CD14-positive monocyte (primary cell): ENCODE measurements at regions not wholly inside any gene's neighbourhood (a gene's known extent, or its start where the extent isn't known, plus 50 kb on each side); places are given as distances from the start of the nearest gene placed in this dataset.

Experiments used
- DNase-seq, 3 donors: peaks; one replicate each; pipeline ENCODE4 v3.0.0-alpha.2; 2011 to 2022
- H2AFZ ChIP-seq: 2 replicates; pipeline ENCODE4 v1.6.0; 2012; ENCODE audit warnings: mild to moderate bottlenecking, low read depth, low read length, inconsistent platforms; ENCODE audit not compliant: insufficient read depth, poor library complexity, severe bottlenecking
- H3K27ac ChIP-seq, 2 donors: 1 replicate in 1 of 2; 2 replicates in 1 of 2; pipeline ENCODE4 v1.5.1; 2012 to 2013; ENCODE audit warnings: low read length in 2 of 2, control low read depth in 1 of 2, inconsistent platforms in 1 of 2, low read depth in 1 of 2, mild to moderate bottlenecking in 1 of 2
- H3K27me3 ChIP-seq, 2 donors: one replicate each; pipeline versions ENCODE4 v1.6.0 to v1.6.1; 2011 to 2013; ENCODE audit warnings: low read length in 2 of 2; ENCODE audit not compliant: control insufficient read depth in 2 of 2, insufficient read depth in 2 of 2
- H3K36me3 ChIP-seq, 2 donors: replicated peaks in 1 of 2; 1 replicate in 1 of 2; 2 replicates in 1 of 2; pipeline versions ENCODE4 v1.5.1 to v1.6.1; 2012 to 2013; ENCODE audit warnings: low read length in 2 of 2, control low read depth in 1 of 2, inconsistent platforms in 1 of 2, mild to moderate bottlenecking in 1 of 2; ENCODE audit not compliant: insufficient read depth in 2 of 2, control insufficient read depth in 1 of 2
- H3K4me1 ChIP-seq, 2 donors: 1 replicate in 1 of 2; 2 replicates in 1 of 2; pipeline versions ENCODE4 v1.5.1 to v1.6.1; 2012 to 2013; ENCODE audit warnings: low read length in 2 of 2, control low read depth in 1 of 2, inconsistent platforms in 1 of 2, mild to moderate bottlenecking in 1 of 2, moderate library complexity in 1 of 2; ENCODE audit not compliant: insufficient read depth in 2 of 2, control insufficient read depth in 1 of 2
- H3K4me2 ChIP-seq: replicated peaks from 2 replicates; pipeline ENCODE3; 2012; ENCODE audit warnings: low read length, moderate library complexity, mild to moderate bottlenecking; ENCODE audit not compliant: poor library complexity, severe bottlenecking; ENCODE audit errors: extremely low read depth
- H3K4me3 ChIP-seq, 3 experiments: fragments of 200-600 bp in 1 of 3; sonication (generic) in 1 of 3; replicated peaks in 1 of 3; 1 replicate in 2 of 3; 2 replicates in 1 of 3; pipeline ENCODE4 v1.5.1; 2011 to 2013; ENCODE audit warnings: low read length in 3 of 3, mild to moderate bottlenecking in 3 of 3, control low read depth in 2 of 3, low read depth in 2 of 3, inconsistent platforms in 1 of 3, moderate library complexity in 1 of 3
- H3K79me2 ChIP-seq: 2 replicates; pipeline ENCODE4 v1.6.0; 2012; ENCODE audit warnings: mild to moderate bottlenecking, control low read depth, inconsistent platforms, low read length, moderate library complexity; ENCODE audit not compliant: insufficient read depth
- H3K9ac ChIP-seq: 2 replicates; pipeline ENCODE4 v1.6.0; 2017; ENCODE audit warnings: low read length, mild to moderate bottlenecking; ENCODE audit not compliant: insufficient read depth, poor library complexity, severe bottlenecking
- H3K9me3 ChIP-seq, 2 donors: replicated peaks in 1 of 2; 1 replicate in 1 of 2; 2 replicates in 1 of 2; pipeline versions ENCODE4 v1.5.1 to v1.6.1; 2012 to 2013; ENCODE audit warnings: low read length in 2 of 2, control low read depth in 1 of 2; ENCODE audit not compliant: control insufficient read depth in 1 of 2, insufficient read depth in 1 of 2
- H4K20me1 ChIP-seq: 2 replicates; pipeline ENCODE4 v1.6.0; 2012; ENCODE audit warnings: mild to moderate bottlenecking, low read length, control low read depth, moderate library complexity; ENCODE audit not compliant: insufficient read depth
- H3K27ac Mint-ChIP-seq, 7 donors: one replicate each; pipeline ENCODE4 v1.8.0; 2020; ENCODE audit warnings: mild to moderate bottlenecking in 7 of 7, mixed read lengths in 7 of 7, moderate library complexity in 6 of 7, inconsistent platforms in 2 of 7
- H3K27me3 Mint-ChIP-seq, 3 donors: one replicate each; pipeline ENCODE4 v1.8.0; 2021 to 2022; ENCODE audit warnings: low read depth in 3 of 3, mild to moderate bottlenecking in 3 of 3, mixed read lengths in 3 of 3, moderate library complexity in 3 of 3, inconsistent platforms in 1 of 3
- H3K36me3 Mint-ChIP-seq, 2 donors: one replicate each; pipeline ENCODE4 v1.8.0; 2020; ENCODE audit warnings: mixed read lengths in 2 of 2, inconsistent platforms in 1 of 2, mild to moderate bottlenecking in 1 of 2
- H3K4me1 Mint-ChIP-seq: one replicate; pipeline ENCODE4 v1.8.0; 2020; ENCODE audit warnings: mild to moderate bottlenecking, mixed read lengths
- H3K4me3 Mint-ChIP-seq, 2 donors: one replicate each; pipeline ENCODE4 v1.8.0; 2020; ENCODE audit warnings: mild to moderate bottlenecking in 2 of 2, mixed read lengths in 2 of 2, moderate library complexity in 1 of 2
- H3K9me3 Mint-ChIP-seq, 7 donors: one replicate each; pipeline ENCODE4 v1.8.0; 2020 to 2022; ENCODE audit warnings: mixed read lengths in 7 of 7, mild to moderate bottlenecking in 6 of 7, moderate library complexity in 6 of 7, inconsistent platforms in 2 of 7
- CTCF ChIP-seq: fragments of 200-600 bp; IDR thresholded peaks from one replicate; pipeline ENCODE4 v1.8.0; 2022; ENCODE audit warnings: antibody characterized with exemption, mild to moderate bottlenecking
- WGBS: methylation state at CpG from one replicate; pipeline ENCODE4 v1.1.5; 2013; ENCODE audit warnings: missing lambda C conversion rate; ENCODE audit not compliant: insufficient coverage; 5-methylcytosine and 5-hydroxymethylcytosine counted together
- intact Hi-C, 2 donors: fragments of 100-400 bp; cut with micrococcal nuclease; formaldehyde crosslinking; loops; one replicate each; pipeline versions ENCODE4 v1.15.0 to v1.15.1; 2023

GRCh38 chr18:43876748-43877147, 599.5 kb upstream of the SYT4 start:
- Histone ChIP-seq H3K27me3 (no peaks in the 10 kb centered on the region), H3K36me3 (no peaks in the 10 kb centered on the region), H3K4me2 (no peak overlapping the region), H3K9me3 (peaks cover 0 to 3% of the 10 kb centered on the region in 2 donors), H3K27ac (no peak overlapping the region), H3K9ac (no peak overlapping the region), H3K4me1 (no peaks in the 10 kb centered on the region), H4K20me1 (no peaks in the 10 kb centered on the region), H2AFZ (no peak overlapping the region), H3K79me2 (no peaks in the 10 kb centered on the region), H3K4me3 (no peak overlapping the region)
- intact Hi-C loops, result no loop called here
- no peaks in the 10 kb centered on the region for H3K27me3 Mint-ChIP-seq
- no peak overlapping the region for H3K4me3 Mint-ChIP-seq
- no peak for TF ChIP-seq CTCF
- WGBS, result 82% methylated on average over 3 of the region's 4 CpGs
- no peaks in the 10 kb centered on the region for H3K4me1 Mint-ChIP-seq
- H3K9me3 Mint-ChIP-seq, result peaks cover 0 to 7% (median 4%) of the 10 kb centered on the region in 7 donors
- H3K36me3 Mint-ChIP-seq, result no peaks in the 10 kb centered on the region
- DNase-seq, result no peak
- H3K27ac Mint-ChIP-seq, result no peak overlapping the region

DNA sequence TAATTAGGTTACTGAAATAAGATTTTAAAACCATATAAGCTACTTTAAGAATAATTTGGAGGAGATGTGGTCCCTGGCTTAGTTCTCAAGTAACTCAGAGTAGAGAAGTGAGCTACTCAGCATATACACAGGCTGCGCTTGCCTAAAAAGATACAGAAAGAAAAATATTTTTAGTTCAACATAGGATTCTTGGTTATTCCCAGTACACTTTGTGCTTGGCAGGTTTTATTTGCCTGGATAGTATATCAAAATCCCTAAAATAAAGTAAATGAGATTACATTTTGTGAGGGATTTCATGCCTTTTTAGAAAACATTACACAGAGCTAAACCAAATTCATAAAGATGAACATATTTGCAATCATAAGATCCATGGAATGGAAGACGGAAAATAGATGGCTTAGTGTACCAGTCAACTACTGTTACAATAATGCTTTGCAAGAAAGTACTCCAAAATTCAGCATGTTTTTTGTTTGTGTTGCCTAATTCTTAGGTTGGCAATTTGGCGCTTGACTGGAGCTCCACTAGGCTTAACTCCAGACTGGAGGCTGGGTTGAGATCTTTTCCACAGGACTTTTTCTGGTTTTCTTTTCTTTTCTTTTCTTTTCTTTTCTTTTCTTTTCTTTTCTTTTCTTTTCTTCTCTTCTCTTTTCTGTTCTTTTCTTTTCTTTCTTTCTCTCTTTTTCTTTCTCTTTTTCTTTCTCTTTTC, 600.5 kb upstream of the SYT4 start:
- Histone ChIP-seq H2AFZ (no peak overlapping the region), H3K79me2 (no peaks in the 10 kb centered on the region), H4K20me1 (no peaks in the 10 kb centered on the region), H3K4me3 (no peak overlapping the region), H3K27ac (no peak overlapping the region), H3K36me3 (no peaks in the 10 kb centered on the region), H3K9ac (no peak overlapping the region), H3K4me2 (no peak overlapping the region), H3K9me3 (peaks cover 0 to 3% of the 10 kb centered on the region in 2 donors), H3K4me1 (no peaks in the 10 kb centered on the region), H3K27me3 (no peaks in the 10 kb centered on the region)
- no peaks in the 10 kb centered on the region for H3K36me3 Mint-ChIP-seq
- no peaks in the 10 kb centered on the region for H3K4me1 Mint-ChIP-seq
- H3K4me3 Mint-ChIP-seq, result no peak overlapping the region
- intact Hi-C loops, result no loop called here
- no peak overlapping the region for H3K27ac Mint-ChIP-seq
- no peak for DNase-seq
- no peaks in the 10 kb centered on the region for H3K27me3 Mint-ChIP-seq
- H3K9me3 Mint-ChIP-seq, result peaks cover 0 to 9% (median 5%) of the 10 kb centered on the region in 7 donors
- TF ChIP-seq CTCF, result no peak
- WGBS, result 100% methylated on average over 1 of the region's 3 CpGs
